ENCODE measurements at regions not wholly inside any gene's neighbourhood (a gene's known extent, or its start where the extent isn't known, plus 50 kb on each side); places are given as distances from the start of the nearest gene placed in this dataset.

GRCh38 chr13:78323848-78324247 lies 279.5 kb downstream of the POU4F1 start:
- no peak for TF ChIP-seq CTCF (IDR thresholded peaks at IDR 0.05; ENCODE audit: low read length)
- TF ChIP-seq EZH2 (optimal IDR thresholded peaks at IDR 0.05; ENCODE audit: low read depth, low read length) = no peak

Data from MM.1S (cell line).